H9 (cell line): ENCODE measurements at regions not wholly inside any gene's neighbourhood (a gene's known extent, or its start where the extent isn't known, plus 50 kb on each side); places are given as distances from the start of the nearest gene placed in this dataset.

Experiments used
- DNase-seq: peaks from one replicate; pipeline ENCODE4 v3.0.0-alpha.2; 2017
- H2AFZ ChIP-seq: one replicate; pipeline ENCODE4 v1.6.1; 2013; ENCODE audit warnings: mild to moderate bottlenecking, low read length, control low read depth, moderate library complexity
- H2AK5ac ChIP-seq: 2 replicates; pipeline ENCODE4 v1.6.1; 2013; ENCODE audit warnings: low read length, control low read depth, mixed read lengths; ENCODE audit not compliant: insufficient read length
- H2BK120ac ChIP-seq: one replicate; pipeline ENCODE4 v1.6.1; 2013; ENCODE audit warnings: low read depth, mild to moderate bottlenecking, low read length, control low read depth, inconsistent platforms; ENCODE audit not compliant: poor library complexity, severe bottlenecking
- H2BK12ac ChIP-seq: 2 replicates; pipeline ENCODE4 v1.6.1; 2013; ENCODE audit warnings: low read length, control low read depth, mixed read lengths, low read depth; ENCODE audit not compliant: insufficient read length
- H2BK15ac ChIP-seq: 2 replicates; pipeline ENCODE4 v1.6.1; 2013; ENCODE audit warnings: low read depth, low read length, control low read depth
- H2BK20ac ChIP-seq: one replicate; pipeline ENCODE4 v1.6.1; 2013; ENCODE audit warnings: low read depth, mild to moderate bottlenecking, low read length, control low read depth, inconsistent platforms; ENCODE audit not compliant: poor library complexity, severe bottlenecking
- H2BK5ac ChIP-seq: 2 replicates; pipeline ENCODE4 v1.6.1; 2013; ENCODE audit warnings: low read length, control low read depth, mixed read lengths; ENCODE audit not compliant: insufficient read length
- H3K14ac ChIP-seq: 2 replicates; pipeline ENCODE4 v1.6.1; 2013; ENCODE audit warnings: low read length, control low read depth; ENCODE audit not compliant: insufficient read depth
- H3K18ac ChIP-seq: 2 replicates; pipeline ENCODE4 v1.6.1; 2013; ENCODE audit warnings: low read depth, mild to moderate bottlenecking, mixed read lengths, low read length, control low read depth; ENCODE audit not compliant: insufficient read length
- H3K23ac ChIP-seq: 2 replicates; pipeline ENCODE4 v1.6.1; 2013; ENCODE audit warnings: low read length, control low read depth, mixed read lengths, low read depth; ENCODE audit not compliant: insufficient read length
- H3K23me2 ChIP-seq: 2 replicates; pipeline ENCODE4 v1.6.1; 2013; ENCODE audit warnings: low read depth, mild to moderate bottlenecking, mixed read lengths, low read length, control low read depth; ENCODE audit not compliant: insufficient read length, poor library complexity, severe bottlenecking
- H3K27ac ChIP-seq: 2 replicates; pipeline ENCODE4 v1.5.1; 2013; ENCODE audit warnings: low read length, control low read depth, mixed read lengths, low read depth; ENCODE audit not compliant: insufficient read length
- H3K27me3 ChIP-seq: 2 replicates; pipeline ENCODE4 v1.6.1; 2013; ENCODE audit warnings: low read length, control low read depth, inconsistent platforms; ENCODE audit not compliant: insufficient read depth
- H3K4ac ChIP-seq: 2 replicates; pipeline ENCODE4 v1.6.1; 2013; ENCODE audit warnings: low read depth, mild to moderate bottlenecking, control low read depth, inconsistent platforms, low read length, moderate library complexity
- H3K4me1 ChIP-seq: 2 replicates; pipeline ENCODE4 v1.6.1; 2013; ENCODE audit warnings: low read length, control low read depth, inconsistent platforms; ENCODE audit not compliant: insufficient read depth
- H3K4me2 ChIP-seq: 2 replicates; pipeline ENCODE4 v1.6.1; 2013; ENCODE audit warnings: low read length, control low read depth, mixed read lengths; ENCODE audit not compliant: insufficient read length, insufficient read depth
- H3K56ac ChIP-seq: 2 replicates; pipeline ENCODE4 v1.6.1; 2013; ENCODE audit warnings: low read depth, mild to moderate bottlenecking, mixed read lengths, low read length, control low read depth; ENCODE audit not compliant: insufficient read length
- H3K79me1 ChIP-seq: 2 replicates; pipeline ENCODE4 v1.6.1; 2013; ENCODE audit warnings: low read depth, mild to moderate bottlenecking, moderate library complexity, low read length, control low read depth, inconsistent platforms; ENCODE audit not compliant: insufficient read depth, poor library complexity, severe bottlenecking
- H3K79me2 ChIP-seq: 2 replicates; pipeline ENCODE4 v1.6.1; 2013; ENCODE audit warnings: low read length, control low read depth, inconsistent platforms; ENCODE audit not compliant: insufficient read depth
- H3K9ac ChIP-seq: 2 replicates; pipeline ENCODE4 v1.6.1; 2013; ENCODE audit warnings: low read length, control low read depth, mixed read lengths; ENCODE audit not compliant: insufficient read length; ENCODE audit errors: extremely low read depth
- H3K9me3 ChIP-seq: one replicate; pipeline ENCODE4 v1.6.1; 2013; ENCODE audit warnings: low read depth, low read length, inconsistent platforms; ENCODE audit not compliant: control insufficient read depth
- H3T11ph ChIP-seq: one replicate; pipeline ENCODE4 v1.6.1; 2013; ENCODE audit warnings: mild to moderate bottlenecking, low read length, control low read depth, inconsistent platforms
- H4K20me1 ChIP-seq: one replicate; pipeline ENCODE4 v1.6.1; 2013; ENCODE audit not compliant: control insufficient read depth, insufficient read length, insufficient read depth
- H4K5ac ChIP-seq: 2 replicates; pipeline ENCODE4 v1.6.1; 2013; ENCODE audit warnings: low read depth, mild to moderate bottlenecking, mixed read lengths, low read length, control low read depth; ENCODE audit not compliant: insufficient read length
- H4K8ac ChIP-seq: replicated peaks from 2 replicates; pipeline ENCODE4 v1.6.1; 2013; ENCODE audit warnings: low read length, control low read depth, mixed read lengths, low read depth; ENCODE audit not compliant: insufficient read length
- H4K91ac ChIP-seq: 2 replicates; pipeline ENCODE4 v1.6.1; 2013; ENCODE audit warnings: low read depth, mild to moderate bottlenecking, moderate library complexity, mixed read lengths, low read length, control low read depth; ENCODE audit not compliant: insufficient read length
- H3K27ac Mint-ChIP-seq, 3 experiments: 2 replicates in 2 of 3; 3 replicates in 1 of 3; pipeline ENCODE4 v1.8.0; 2020 to 2021; ENCODE audit warnings: mixed read lengths in 3 of 3, mild to moderate bottlenecking in 1 of 3, moderate library complexity in 1 of 3
- H3K27me3 Mint-ChIP-seq: 2 replicates; pipeline ENCODE4 v1.8.0; 2021; ENCODE audit warnings: low read depth, mild to moderate bottlenecking, moderate library complexity, mixed read lengths
- H3K36me3 Mint-ChIP-seq, 3 experiments: 2 replicates in 2 of 3; 3 replicates in 1 of 3; pipeline ENCODE4 v1.8.0; 2020 to 2021; ENCODE audit warnings: low read depth in 3 of 3, mixed read lengths in 3 of 3; ENCODE audit not compliant: insufficient read depth in 1 of 3
- H3K4me1 Mint-ChIP-seq, 2 experiments: 2 replicates each; pipeline ENCODE4 v1.8.0; 2020; ENCODE audit warnings: mixed read lengths in 2 of 2
- H3K4me3 Mint-ChIP-seq, 2 experiments: 2 replicates in 1 of 2; 3 replicates in 1 of 2; pipeline ENCODE4 v1.8.0; 2020 to 2021; ENCODE audit warnings: mild to moderate bottlenecking in 2 of 2, mixed read lengths in 2 of 2, moderate library complexity in 1 of 2
- H3K9me3 Mint-ChIP-seq, 2 experiments: 2 replicates in 1 of 2; 3 replicates in 1 of 2; pipeline ENCODE4 v1.8.0; 2020; ENCODE audit warnings: mild to moderate bottlenecking in 2 of 2, mixed read lengths in 2 of 2, moderate library complexity in 1 of 2
- CTCF ChIP-seq: fragments of 200-600 bp; sonication (generic); conservative IDR thresholded peaks from 3 replicates; pipeline ENCODE4 v1.8.0; 2021; ENCODE audit warnings: antibody characterized with exemption, mild to moderate bottlenecking
- WGBS: extraction: QIAGEN DNeasy Blood & Tissue Kit; methylation state at CpG from one replicate; pipeline ENCODE4 v1.1.7; 2013; ENCODE audit warnings: missing lambda C conversion rate, low lambda C conversion rate, mixed read lengths; ENCODE audit not compliant: insufficient read length; ENCODE audit errors: extremely low coverage; 5-methylcytosine and 5-hydroxymethylcytosine counted together

GRCh38 chr6:103729658-103730057 is 1130.1 kb downstream of the HACE1 start:
- Histone ChIP-seq H2BK120ac (no peak overlapping the region), H3K4me1 (no peaks in the 10 kb centered on the region), H3K79me2 (no peaks in the 10 kb centered on the region), H3K4ac (no peak overlapping the region), H2BK15ac (no peak overlapping the region), H3K23me2 (no peaks in the 10 kb centered on the region), H3T11ph (no peak overlapping the region), H3K9ac (no peak overlapping the region), H4K20me1 (no peaks in the 10 kb centered on the region), H3K14ac (no peak overlapping the region), H3K9me3 (no peaks in the 10 kb centered on the region), H3K79me1 (no peaks in the 10 kb centered on the region), H2BK12ac (no peak overlapping the region), H2BK5ac (no peak overlapping the region), H4K5ac (no peak overlapping the region), H4K8ac (no peak overlapping the region), H3K23ac (no peak overlapping the region), H2AFZ (no peak overlapping the region), H3K4me2 (no peak overlapping the region), H2BK20ac (no peak overlapping the region), H3K18ac (no peak overlapping the region), H3K27me3 (no peaks in the 10 kb centered on the region), H3K27ac (no peak overlapping the region), H2AK5ac (no peak overlapping the region), H4K91ac (no peak overlapping the region), H3K56ac (no peak overlapping the region)
- TF ChIP-seq CTCF: peak; percentile 44; the same call in 1 of the 3 replicates
- Mint-ChIP-seq H3K27me3 (no peaks in the 10 kb centered on the region), H3K27ac (no peak overlapping the region), H3K36me3 (no peaks in the 10 kb centered on the region; a peak in 1 of 7 replicates), H3K9me3 (no peaks in the 10 kb centered on the region), H3K4me1 (no peaks in the 10 kb centered on the region), H3K4me3 (no peak overlapping the region)
- no peak for DNase-seq
- no CpG with 5 or more reads among the region's 2 CpGs for WGBS
